Left ventricle myocardium inferior (tissue), 1 donor: ENCODE measurements at regions not wholly inside any gene's neighbourhood (a gene's known extent, or its start where the extent isn't known, plus 50 kb on each side); places are given as distances from the start of the nearest gene placed in this dataset.

ENCODE experiments used
- DNase-seq: peaks from one replicate; pipeline ENCODE4 v3.0.0-alpha.2; 2020
- H3K27ac ChIP-seq: fragments of 200-600 bp; replicated peaks from 2 replicates; pipeline ENCODE4 v1.8.0; 2021
- H3K27me3 ChIP-seq: fragments of 200-600 bp; 2 replicates; pipeline ENCODE4 v1.8.0; 2021; ENCODE audit warnings: low read depth
- H3K36me3 ChIP-seq: fragments of 200-600 bp; 2 replicates; pipeline ENCODE4 v1.8.0; 2021
- H3K4me1 ChIP-seq: fragments of 200-600 bp; 2 replicates; pipeline ENCODE4 v1.8.0; 2021
- H3K4me3 ChIP-seq: fragments of 200-600 bp; 2 replicates; pipeline ENCODE4 v1.8.0; 2021; ENCODE audit warnings: mild to moderate bottlenecking, moderate library complexity
- H3K9me3 ChIP-seq: fragments of 200-600 bp; replicated peaks from 2 replicates; pipeline ENCODE4 v1.8.0; 2021
- intact Hi-C: fragments of 100-400 bp; cut with micrococcal nuclease; formaldehyde crosslinking; loops from one replicate; pipeline ENCODE4 v1.11.0; 2022
- TF ChIP-seq, protein P1 (sequence below): fragments of 200-600 bp; IDR thresholded peaks from 2 replicates; pipeline ENCODE4 v1.8.0; 2021; ENCODE audit warnings: antibody characterized with exemption, mild to moderate bottlenecking, borderline replicate concordance
- donor health status: DM: no; HTN: yes; CAD: no; lungs with severe emphysema.

DNA sequence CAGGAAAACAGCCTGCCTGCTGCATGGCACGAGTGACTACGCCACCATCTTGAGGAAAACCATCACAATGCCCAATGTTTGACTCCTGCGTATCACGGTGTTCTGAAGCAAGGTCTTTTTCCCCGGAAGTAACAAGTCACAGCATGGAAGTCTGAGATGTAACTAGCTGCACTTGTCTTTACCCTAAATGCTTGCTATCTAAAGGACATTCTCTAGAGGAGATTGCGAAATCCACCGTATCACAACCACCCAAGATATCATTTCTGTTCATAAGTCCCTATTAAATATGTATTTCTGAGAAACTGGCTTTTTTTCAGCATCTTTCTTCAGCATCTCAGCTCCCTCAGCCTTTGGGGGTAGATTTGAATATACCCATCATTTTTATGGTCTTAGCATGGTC is 1565.1 kb downstream of the ARAP2 start:
- no peak overlapping the region for H3K27ac ChIP-seq
- H3K4me1 ChIP-seq: no peaks in the 10 kb centered on the region
- no peak for DNase-seq
- no peaks in the 10 kb centered on the region for H3K27me3 ChIP-seq
- no peaks in the 10 kb centered on the region for H3K9me3 ChIP-seq
- H3K36me3 ChIP-seq: no peaks in the 10 kb centered on the region
- H3K4me3 ChIP-seq: no peak overlapping the region
- intact Hi-C loops: no loop called here
- TF ChIP-seq, protein P1, sequence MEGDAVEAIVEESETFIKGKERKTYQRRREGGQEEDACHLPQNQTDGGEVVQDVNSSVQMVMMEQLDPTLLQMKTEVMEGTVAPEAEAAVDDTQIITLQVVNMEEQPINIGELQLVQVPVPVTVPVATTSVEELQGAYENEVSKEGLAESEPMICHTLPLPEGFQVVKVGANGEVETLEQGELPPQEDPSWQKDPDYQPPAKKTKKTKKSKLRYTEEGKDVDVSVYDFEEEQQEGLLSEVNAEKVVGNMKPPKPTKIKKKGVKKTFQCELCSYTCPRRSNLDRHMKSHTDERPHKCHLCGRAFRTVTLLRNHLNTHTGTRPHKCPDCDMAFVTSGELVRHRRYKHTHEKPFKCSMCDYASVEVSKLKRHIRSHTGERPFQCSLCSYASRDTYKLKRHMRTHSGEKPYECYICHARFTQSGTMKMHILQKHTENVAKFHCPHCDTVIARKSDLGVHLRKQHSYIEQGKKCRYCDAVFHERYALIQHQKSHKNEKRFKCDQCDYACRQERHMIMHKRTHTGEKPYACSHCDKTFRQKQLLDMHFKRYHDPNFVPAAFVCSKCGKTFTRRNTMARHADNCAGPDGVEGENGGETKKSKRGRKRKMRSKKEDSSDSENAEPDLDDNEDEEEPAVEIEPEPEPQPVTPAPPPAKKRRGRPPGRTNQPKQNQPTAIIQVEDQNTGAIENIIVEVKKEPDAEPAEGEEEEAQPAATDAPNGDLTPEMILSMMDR: no peak

DNA sequence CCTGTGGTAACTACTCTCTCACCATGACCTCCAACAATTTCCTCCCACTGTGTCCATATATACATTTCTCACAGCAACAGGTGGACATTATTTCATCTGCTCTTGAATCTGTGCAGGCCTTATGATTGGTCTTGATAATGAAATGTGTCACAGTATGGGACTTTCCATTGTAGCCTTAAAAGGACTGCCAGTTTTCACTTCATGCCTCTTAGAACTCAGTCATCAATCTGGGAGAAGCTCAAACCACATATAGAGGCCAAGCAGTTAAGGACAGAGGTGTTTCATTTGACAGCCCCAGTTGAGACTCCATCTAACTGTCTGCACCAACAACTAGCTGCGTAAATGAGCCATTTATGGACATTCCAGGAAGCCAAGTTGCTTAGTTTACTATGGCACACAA is 1534.8 kb downstream of the ARAP2 start:
- Histone ChIP-seq H3K4me3 (no peak overlapping the region), H3K36me3 (no peaks in the 10 kb centered on the region), H3K27ac (no peak overlapping the region), H3K27me3 (no peaks in the 10 kb centered on the region), H3K9me3 (peaks cover 24% of the 10 kb centered on the region), H3K4me1 (no peaks in the 10 kb centered on the region)
- intact Hi-C loops: no loop called here
- DNase-seq: no peak
- TF ChIP-seq, protein P1: no peak

DNA sequence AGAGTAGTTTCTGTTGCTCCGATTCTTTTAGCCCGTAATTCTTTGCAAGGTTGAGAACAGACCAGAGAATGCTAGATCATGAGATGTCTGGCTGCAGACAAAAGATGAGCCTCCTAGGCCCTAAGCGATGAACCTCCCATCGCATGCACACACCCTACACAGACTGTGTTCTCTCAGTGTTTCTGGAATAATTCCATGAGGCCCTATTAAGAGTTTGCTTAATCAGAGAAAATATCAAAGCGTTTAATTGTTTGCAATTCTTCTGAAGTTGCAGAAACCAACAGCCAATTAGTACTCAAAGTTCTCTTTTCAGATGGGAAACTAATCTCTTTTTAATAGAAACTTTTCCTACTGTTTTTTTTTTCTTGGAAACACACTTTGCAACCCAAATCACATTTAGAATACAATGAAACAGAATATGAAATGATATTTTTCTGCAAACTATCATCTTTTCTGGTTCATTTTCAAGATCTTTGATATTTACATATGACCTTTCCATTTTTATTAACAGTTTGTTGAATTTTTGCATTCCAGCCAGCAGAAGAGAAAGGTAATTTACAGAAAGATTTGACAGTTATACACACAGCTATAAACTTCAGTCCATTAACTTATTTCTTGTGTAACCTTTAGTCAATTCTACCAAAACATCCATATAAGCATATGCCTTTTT is 1525.6 kb downstream of the ARAP2 start:
- Histone ChIP-seq H3K4me3 (no peak overlapping the region), H3K4me1 (no peaks in the 10 kb centered on the region), H3K36me3 (no peaks in the 10 kb centered on the region), H3K27ac (no peak overlapping the region), H3K27me3 (no peaks in the 10 kb centered on the region), H3K9me3 (no peaks in the 10 kb centered on the region)
- no peak for DNase-seq
- TF ChIP-seq, protein P1: no peak
- intact Hi-C loops: no loop called here

DNA sequence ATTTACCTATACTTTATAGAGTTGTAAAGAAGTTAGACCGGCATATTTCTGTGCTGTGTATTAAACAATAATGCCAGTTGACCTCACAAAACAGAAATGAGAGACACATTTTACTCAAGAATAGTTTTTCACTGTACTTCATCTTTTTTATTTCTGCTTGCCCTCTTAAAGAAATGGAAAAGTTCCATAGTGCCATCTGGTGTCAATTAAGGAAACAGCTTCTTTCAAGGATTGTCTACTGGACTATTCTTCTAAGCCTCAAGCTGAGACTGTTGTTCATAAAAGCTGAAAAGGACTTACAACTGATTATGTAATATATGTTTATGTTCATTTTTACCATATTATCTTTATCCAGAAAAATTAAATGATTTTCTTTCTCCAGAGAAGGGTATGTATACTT is 1523.7 kb downstream of the ARAP2 start:
- no peak for DNase-seq
- intact Hi-C loops: no loop called here
- H3K27me3 ChIP-seq: no peaks in the 10 kb centered on the region
- H3K36me3 ChIP-seq: no peaks in the 10 kb centered on the region
- TF ChIP-seq, protein P1: peak; percentile 41
- H3K27ac ChIP-seq: no peak overlapping the region
- H3K4me1 ChIP-seq: no peaks in the 10 kb centered on the region
- H3K4me3 ChIP-seq: no peak overlapping the region
- H3K9me3 ChIP-seq: no peaks in the 10 kb centered on the region

DNA sequence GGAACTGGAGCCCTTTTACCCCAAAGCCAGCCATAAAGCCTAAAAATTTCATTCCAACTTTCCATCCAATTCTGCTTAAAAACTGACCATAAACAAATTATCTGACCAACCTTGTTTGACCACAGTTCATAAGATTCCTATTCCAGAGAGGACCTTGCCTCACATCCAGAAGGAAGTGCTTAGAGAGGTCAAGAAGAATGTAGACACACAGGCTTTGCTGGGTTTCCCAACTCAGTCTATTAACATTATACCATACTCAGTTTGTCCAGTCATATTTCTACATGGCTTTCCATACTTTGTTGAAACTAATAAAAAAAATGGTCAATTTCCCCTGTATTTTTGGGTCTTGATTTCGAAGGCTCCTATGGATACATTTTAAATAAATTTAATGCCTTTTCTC is 1522.5 kb downstream of the ARAP2 start:
- TF ChIP-seq, protein P1: no peak

DNA sequence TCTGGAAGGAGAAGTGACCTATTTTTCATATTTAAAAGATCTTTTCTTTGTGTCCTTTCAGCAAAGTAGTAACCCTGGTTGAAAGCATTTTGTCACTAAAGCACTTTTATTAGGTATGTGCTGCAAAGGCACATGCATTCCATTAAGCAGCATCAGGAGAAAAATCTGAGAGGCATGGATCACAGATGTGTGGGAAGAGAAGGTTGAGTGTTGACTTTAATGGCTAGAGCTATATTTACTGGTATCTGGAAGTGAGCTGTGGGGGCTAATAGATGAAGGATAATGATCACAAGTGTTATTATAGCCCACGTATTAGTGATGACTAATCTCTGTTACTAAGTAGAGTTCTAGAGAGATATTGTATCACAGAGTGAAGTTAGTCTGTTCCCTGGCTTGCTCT is 1520.7 kb downstream of the ARAP2 start:
- Histone ChIP-seq H3K27ac (no peak overlapping the region), H3K27me3 (no peaks in the 10 kb centered on the region), H3K4me1 (no peaks in the 10 kb centered on the region), H3K9me3 (no peaks in the 10 kb centered on the region), H3K4me3 (no peak overlapping the region), H3K36me3 (no peaks in the 10 kb centered on the region)
- intact Hi-C loops: no loop called here
- DNase-seq: no peak
- TF ChIP-seq, protein P1: no peak

More for the DNA sequence above, 1522.5 kb downstream of the ARAP2 start:
- Histone ChIP-seq H3K9me3 (no peaks in the 10 kb centered on the region), H3K27ac (no peak overlapping the region), H3K36me3 (no peaks in the 10 kb centered on the region), H3K27me3 (no peaks in the 10 kb centered on the region), H3K4me3 (no peak overlapping the region), H3K4me1 (no peaks in the 10 kb centered on the region)
- DNase-seq: no peak
- intact Hi-C loops: no loop called here
